ENCODE measurements at regions not wholly inside any gene's neighbourhood (a gene's known extent, or its start where the extent isn't known, plus 50 kb on each side); places are given as distances from the start of the nearest gene placed in this dataset.
"Not testable (repeated sequence)": the region's sequence is repeated elsewhere in the genome, so short reads cannot be mapped to it uniquely, and the experiment has no call there.

GRCh38 chr2:226164512-226164911 is 635.1 kb downstream of the IRS1 start:
- Histone ChIP-seq H3K4me3 (no peak overlapping the region), H3K4me1 (replicated peaks in 1 of 2) (no peaks in the 10 kb centered on the region), H3K27ac (no peak overlapping the region), H3K27me3 (no peaks in the 10 kb centered on the region), H3K9me3 (replicated peaks in 1 of 3) (no peaks in the 10 kb centered on the region), H3K36me3 (replicated peaks in 1 of 2) (no peaks in the 10 kb centered on the region)
- no peak for DNase-seq
- 68 to 84% (median 72%) methylated on average over 1 of the region's 1 CpG for WGBS, 4 donors
- no peak for TF ChIP-seq CTCF (IDR thresholded peaks at IDR 0.05)
- no peak for TF ChIP-seq POLR2A (IDR thresholded peaks at IDR 0.05)
- intact Hi-C loops (cut with DNase I) = no loop called here

GRCh38 chr2:226160617-226161016 is 639.0 kb downstream of the IRS1 start:
- H3K27me3 ChIP-seq; H3K36me3 ChIP-seq (replicated peaks in 1 of 2); intact Hi-C loops (cut with DNase I); H3K27ac ChIP-seq; H3K4me3 ChIP-seq; H3K9me3 ChIP-seq (replicated peaks in 1 of 3); DNase-seq; H3K4me1 ChIP-seq (replicated peaks in 1 of 2): not testable (repeated sequence)
- WGBS, 4 donors = 94 to 97% (median 96%) methylated on average over 4 of the region's 4 CpGs

GRCh38 chr2:226159875-226160479 is 639.6 kb downstream of the IRS1 start:
- intact Hi-C loops (cut with DNase I) = no loop called here
- no peak overlapping the region for H3K27ac ChIP-seq
- H3K9me3 ChIP-seq (replicated peaks in 1 of 3) = no peaks in the 10 kb centered on the region
- TF ChIP-seq POLR2A (IDR thresholded peaks at IDR 0.05) (no peak), CTCF (IDR thresholded peaks at IDR 0.05) (no peak)
- DNase-seq = no peak
- H3K36me3 ChIP-seq (replicated peaks in 1 of 2) = no peaks in the 10 kb centered on the region
- no peaks in the 10 kb centered on the region for H3K27me3 ChIP-seq
- WGBS, 4 donors = 35 to 40% (median 38%) methylated on average over 4 of the region's 4 CpGs
- H3K4me1 ChIP-seq (replicated peaks in 1 of 2) = no peaks in the 10 kb centered on the region
- H3K4me3 ChIP-seq = no peak overlapping the region

GRCh38 chr2:226158940-226159339 is 640.7 kb downstream of the IRS1 start:
- Histone ChIP-seq H3K36me3 (replicated peaks in 1 of 2) (no peaks in the 10 kb centered on the region), H3K27ac (no peak overlapping the region), H3K9me3 (replicated peaks in 1 of 3) (no peaks in the 10 kb centered on the region), H3K4me3 (no peak overlapping the region), H3K4me1 (replicated peaks in 1 of 2) (no peaks in the 10 kb centered on the region), H3K27me3 (no peaks in the 10 kb centered on the region)
- no peak for TF ChIP-seq POLR2A (IDR thresholded peaks at IDR 0.05)
- TF ChIP-seq CTCF (IDR thresholded peaks at IDR 0.05) = no peak
- intact Hi-C loops (cut with DNase I) = no loop called here
- WGBS, 4 donors = 87 to 91% (median 89%) methylated on average over 2 of the region's 2 CpGs
- no peak for DNase-seq

GRCh38 chr2:226158229-226158628 is 641.4 kb downstream of the IRS1 start:
- TF ChIP-seq CTCF (IDR thresholded peaks at IDR 0.05) (no peak), POLR2A (IDR thresholded peaks at IDR 0.05) (no peak)
- Histone ChIP-seq H3K36me3 (replicated peaks in 1 of 2) (no peaks in the 10 kb centered on the region), H3K4me3 (no peak overlapping the region), H3K4me1 (replicated peaks in 1 of 2) (no peaks in the 10 kb centered on the region), H3K9me3 (replicated peaks in 1 of 3) (no peaks in the 10 kb centered on the region), H3K27ac (no peak overlapping the region), H3K27me3 (no peaks in the 10 kb centered on the region)
- WGBS, 4 donors = 83 to 88% (median 86%) methylated on average over 1 of the region's 1 CpG
- intact Hi-C loops (cut with DNase I) = no loop called here
- DNase-seq = no peak
